ENCODE measurements at regions not wholly inside any gene's neighbourhood (a gene's known extent, or its start where the extent isn't known, plus 50 kb on each side); places are given as distances from the start of the nearest gene placed in this dataset.

DNA sequence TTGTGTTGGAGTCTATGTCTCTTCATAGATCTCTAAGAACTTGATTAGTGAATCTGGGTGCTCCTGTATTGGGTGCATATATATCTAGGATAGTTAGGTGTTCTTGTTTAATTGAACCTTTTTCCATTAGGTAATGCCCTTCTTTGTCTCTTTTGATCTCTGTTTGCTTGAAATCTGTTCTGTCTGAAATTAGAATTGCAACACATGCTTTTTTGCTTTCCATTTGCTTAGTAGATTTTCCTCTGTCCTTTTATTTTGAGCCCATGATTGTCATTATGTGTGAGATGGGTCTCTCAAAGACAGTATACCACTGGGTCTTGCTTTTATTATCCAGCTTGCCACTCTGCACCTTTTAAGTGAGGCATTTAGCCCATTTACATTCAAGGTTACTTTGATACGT, 79.1 kb upstream of the APOOL start:
- no peak overlapping the region for H3K56ac ChIP-seq (replicated peaks; ENCODE audit: insufficient read length, low read depth, low read length)
- DNase-seq (ENCODE audit: low read depth in 1 of 2, low spot score in 2 of 2) (no peak), FAIRE-seq (peak; percentile 24)
- H3K14ac ChIP-seq (ENCODE audit: insufficient read length) = no peak overlapping the region
- H3K79me2 ChIP-seq (ENCODE audit: control insufficient read depth in 1 of 2, insufficient read depth in 2 of 2, low read length in 2 of 2) = no peaks in the 10 kb centered on the region
- H4K91ac ChIP-seq (replicated peaks; ENCODE audit: insufficient read length, low read length) = no peak overlapping the region
- H4K5ac ChIP-seq (ENCODE audit: insufficient read length, low read depth, low read length) = no peak overlapping the region
- no peak overlapping the region for H3K4me3 ChIP-seq (ENCODE audit: extremely low read depth in 1 of 4, insufficient read depth in 2 of 4, low read depth in 3 of 4, low read length in 4 of 4)
- H3K4ac ChIP-seq (replicated peaks; ENCODE audit: insufficient read length, low read depth, low read length) = no peak overlapping the region
- no peaks in the 10 kb centered on the region for H3K23me2 ChIP-seq (ENCODE audit: low read depth, low read length)
- H2BK15ac ChIP-seq (ENCODE audit: low read length) = no peak overlapping the region
- H3K79me1 ChIP-seq (ENCODE audit: low read depth, low read length) = no peaks in the 10 kb centered on the region
- no peak overlapping the region for H3K18ac ChIP-seq (ENCODE audit: extremely low read depth, low read length)
- WGBS, 2 experiments (ENCODE audit: extremely low coverage in 1 of 2, insufficient coverage in 1 of 2, insufficient read length in 1 of 2, insufficient replicate concordance in 2 of 2, low coverage in 1 of 2, low lambda C conversion rate in 2 of 2, missing lambda C conversion rate in 1 of 2) = 85% methylated on average over 1 of the region's 1 CpG; no CpG with 5 or more reads in 1 of the 2 experiments
- no peaks in the 10 kb centered on the region for H3K4me1 ChIP-seq (replicated peaks in 1 of 4; ENCODE audit: control insufficient read depth in 3 of 4, insufficient read depth in 4 of 4, low read length in 3 of 4)
- no peak overlapping the region for H4K8ac ChIP-seq (ENCODE audit: extremely low read depth, insufficient read depth, low read length)
- TF ChIP-seq TAF1 (IDR thresholded peaks at IDR 0.05; ENCODE audit: low read depth, low read length) (no peak), RAD21 (IDR thresholded peaks at IDR 0.05 in 1 of 2, conservative IDR thresholded peaks at IDR 0.05 in 1 of 2; ENCODE audit: low read depth in 2 of 2, low read length in 2 of 2) (no peak), GTF2F1 (IDR thresholded peaks at IDR 0.05; ENCODE audit: borderline replicate concordance, low read depth, low read length) (no peak), CHD2 (IDR thresholded peaks at IDR 0.05; ENCODE audit: low read length) (no peak)
- no peaks in the 10 kb centered on the region for H3K27me3 ChIP-seq (replicated peaks in 1 of 4; ENCODE audit: control insufficient read depth in 3 of 4, extremely low read depth in 1 of 4, insufficient read depth in 3 of 4, low read length in 3 of 4)
- no peak overlapping the region for H3K27ac ChIP-seq (ENCODE audit: low read depth, low read length)
- no peak overlapping the region for H3K4me2 ChIP-seq (ENCODE audit: insufficient read depth in 1 of 2, low read depth in 2 of 2, low read length in 2 of 2)
- H3K9ac ChIP-seq (replicated peaks in 1 of 4; ENCODE audit: extremely low read depth in 1 of 4, low read depth in 3 of 4, low read length in 3 of 4) = no peak overlapping the region
- CTCF ChIA-PET (ENCODE audit: partially characterized antibody) = no interaction called here
- no peak overlapping the region for H2BK12ac ChIP-seq (ENCODE audit: low read depth, low read length)
- H2BK120ac ChIP-seq (replicated peaks; ENCODE audit: low read depth, low read length) = no peak overlapping the region
- no peak overlapping the region for H3K23ac ChIP-seq (ENCODE audit: insufficient read length)
- no peaks in the 10 kb centered on the region for H3K9me3 ChIP-seq (ENCODE audit: insufficient read depth in 2 of 2, low read depth in 1 of 2, low read length in 1 of 2)
- no peak overlapping the region for H2BK20ac ChIP-seq (ENCODE audit: low read length)
- H4K20me1 ChIP-seq (replicated peaks in 1 of 2; ENCODE audit: control insufficient read depth in 1 of 2, insufficient read depth in 2 of 2, low read length in 2 of 2) = no peaks in the 10 kb centered on the region
- POLR2A ChIA-PET (ENCODE audit: partially characterized antibody) = no interaction called here
- no peak overlapping the region for H2AK5ac ChIP-seq (ENCODE audit: low read depth, low read length)
- H2AFZ ChIP-seq (ENCODE audit: low read length) = no peak overlapping the region
- no peaks in the 10 kb centered on the region for H3K36me3 ChIP-seq (ENCODE audit: control insufficient read depth in 2 of 4, insufficient read depth in 4 of 4, low read length in 3 of 4)
- no peak overlapping the region for H2BK5ac ChIP-seq (ENCODE audit: low read depth, low read length)

Measured in H1 (cell line).